ENCODE measurements at regions not wholly inside any gene's neighbourhood (a gene's known extent, or its start where the extent isn't known, plus 50 kb on each side); places are given as distances from the start of the nearest gene placed in this dataset.
A peak's percentile ranks its signal among the peaks of the same experiment; 100 is the strongest.

DNA sequence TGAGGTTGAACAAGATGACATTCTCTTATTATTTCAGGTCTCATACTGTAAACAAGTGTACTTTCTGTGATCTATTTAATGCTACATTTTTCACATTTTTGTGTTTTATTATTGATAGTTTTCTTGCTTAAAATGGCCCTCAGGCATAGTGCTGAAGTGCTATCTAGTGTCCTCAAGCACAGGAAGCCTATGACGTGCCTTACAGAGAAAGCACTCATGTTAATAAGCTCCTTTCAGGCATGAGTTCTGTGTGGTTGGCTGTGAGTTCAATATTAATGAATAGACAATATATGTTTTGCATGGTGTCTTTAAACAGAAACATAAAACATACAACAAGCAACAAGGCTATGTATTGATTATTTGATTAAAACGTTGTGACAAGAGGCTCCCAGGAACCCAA lies 450.1 kb downstream of the PLK2 start:
- CTCF ChIA-PET: no interaction called here
- intact Hi-C loops (cut with micrococcal nuclease; ENCODE audit: unreplicated experiment): no loop called here
- no peaks in the 10 kb centered on the region for H3K9me3 Mint-ChIP-seq (ENCODE audit: low read depth, unreplicated experiment)

DNA sequence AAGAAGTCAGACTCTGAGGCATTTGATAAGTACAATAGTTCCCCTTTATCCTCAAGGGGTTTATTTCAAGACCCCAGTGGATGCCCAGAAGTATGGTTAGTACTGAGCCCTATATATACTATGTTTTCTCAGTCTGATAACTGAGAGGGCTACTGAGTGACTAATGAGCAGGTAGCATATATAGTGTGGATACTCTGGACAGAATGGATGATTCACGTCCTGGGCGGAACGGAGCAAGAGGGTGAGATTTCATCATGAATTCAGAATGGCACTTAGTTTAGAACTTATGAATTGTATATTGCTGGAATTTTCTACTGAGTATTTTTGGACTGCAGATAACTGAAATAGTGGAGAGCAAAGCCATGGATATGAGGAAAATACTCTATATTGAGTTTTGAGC lies 457.6 kb downstream of the PLK2 start:
- Mint-ChIP-seq H3K27ac (ENCODE audit: unreplicated experiment) (no peak overlapping the region), H3K9me3 (ENCODE audit: low read depth, unreplicated experiment) (no peaks in the 10 kb centered on the region)
- CTCF ChIA-PET: no interaction called here

More for the DNA sequence above, 450.1 kb downstream of the PLK2 start:
- Mint-ChIP-seq H3K27ac (ENCODE audit: unreplicated experiment) (no peak overlapping the region), H3K4me1 (ENCODE audit: low read depth, unreplicated experiment) (no peaks in the 10 kb centered on the region), H3K36me3 (ENCODE audit: insufficient read depth, unreplicated experiment) (no peaks in the 10 kb centered on the region), H3K4me3 (ENCODE audit: low read depth, unreplicated experiment) (no peak overlapping the region), H3K27me3 (ENCODE audit: unreplicated experiment) (no peaks in the 10 kb centered on the region)
- DNase-seq: no peak
- BruUV-seq (replicated peaks): no TSS peak
- TF ChIP-seq, protein P1, sequence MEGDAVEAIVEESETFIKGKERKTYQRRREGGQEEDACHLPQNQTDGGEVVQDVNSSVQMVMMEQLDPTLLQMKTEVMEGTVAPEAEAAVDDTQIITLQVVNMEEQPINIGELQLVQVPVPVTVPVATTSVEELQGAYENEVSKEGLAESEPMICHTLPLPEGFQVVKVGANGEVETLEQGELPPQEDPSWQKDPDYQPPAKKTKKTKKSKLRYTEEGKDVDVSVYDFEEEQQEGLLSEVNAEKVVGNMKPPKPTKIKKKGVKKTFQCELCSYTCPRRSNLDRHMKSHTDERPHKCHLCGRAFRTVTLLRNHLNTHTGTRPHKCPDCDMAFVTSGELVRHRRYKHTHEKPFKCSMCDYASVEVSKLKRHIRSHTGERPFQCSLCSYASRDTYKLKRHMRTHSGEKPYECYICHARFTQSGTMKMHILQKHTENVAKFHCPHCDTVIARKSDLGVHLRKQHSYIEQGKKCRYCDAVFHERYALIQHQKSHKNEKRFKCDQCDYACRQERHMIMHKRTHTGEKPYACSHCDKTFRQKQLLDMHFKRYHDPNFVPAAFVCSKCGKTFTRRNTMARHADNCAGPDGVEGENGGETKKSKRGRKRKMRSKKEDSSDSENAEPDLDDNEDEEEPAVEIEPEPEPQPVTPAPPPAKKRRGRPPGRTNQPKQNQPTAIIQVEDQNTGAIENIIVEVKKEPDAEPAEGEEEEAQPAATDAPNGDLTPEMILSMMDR (IDR thresholded peaks at IDR 0.05; ENCODE audit: unreplicated experiment): no peak

DNA sequence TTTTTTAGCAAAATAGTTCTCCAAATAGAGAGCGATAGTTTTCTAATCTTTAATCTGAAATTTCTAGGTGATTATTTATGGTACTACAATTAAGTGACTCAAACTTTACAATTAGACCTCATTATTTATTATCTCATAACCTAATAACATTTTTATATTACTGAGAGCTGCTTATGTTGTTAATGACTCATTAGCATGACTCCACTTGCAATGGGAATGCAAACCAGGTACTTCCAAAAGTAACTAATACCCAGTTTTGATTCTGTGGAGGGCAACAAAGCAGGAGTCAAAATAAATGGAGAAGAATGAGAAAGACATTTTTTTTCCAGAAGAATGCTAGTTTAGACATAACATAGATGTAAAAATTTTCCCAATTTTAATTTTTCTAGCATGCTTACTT lies 466.0 kb downstream of the PLK2 start:
- H3K4me3 Mint-ChIP-seq (ENCODE audit: low read depth, unreplicated experiment): no peak overlapping the region
- no peak for DNase-seq
- H3K27ac Mint-ChIP-seq (ENCODE audit: unreplicated experiment): no peak overlapping the region
- H3K27me3 Mint-ChIP-seq (ENCODE audit: unreplicated experiment): no peaks in the 10 kb centered on the region
- CTCF ChIA-PET: interaction anchor here (0.6 kb wide), 1 partner anchor 377 kb away, joined by 3 read pairs; no protein-coding TSS in a partner anchor
- H3K9me3 Mint-ChIP-seq (ENCODE audit: low read depth, unreplicated experiment): no peaks in the 10 kb centered on the region
- TF ChIP-seq, protein P1 (IDR thresholded peaks at IDR 0.05; ENCODE audit: unreplicated experiment): no peak
- intact Hi-C loops (cut with micrococcal nuclease; ENCODE audit: unreplicated experiment): no loop called here
- peaks cover 16% of the 10 kb centered on the region for H3K4me1 Mint-ChIP-seq (ENCODE audit: low read depth, unreplicated experiment)
- H3K36me3 Mint-ChIP-seq (ENCODE audit: insufficient read depth, unreplicated experiment): no peaks in the 10 kb centered on the region
- no TSS peak for BruUV-seq (replicated peaks)

More for the DNA sequence above, 457.6 kb downstream of the PLK2 start:
- intact Hi-C loops (cut with micrococcal nuclease; ENCODE audit: unreplicated experiment): no loop called here
- H3K4me1 Mint-ChIP-seq (ENCODE audit: low read depth, unreplicated experiment): no peaks in the 10 kb centered on the region
- TF ChIP-seq, protein P1 (IDR thresholded peaks at IDR 0.05; ENCODE audit: unreplicated experiment): no peak
- no peaks in the 10 kb centered on the region for H3K27me3 Mint-ChIP-seq (ENCODE audit: unreplicated experiment)
- H3K4me3 Mint-ChIP-seq (ENCODE audit: low read depth, unreplicated experiment): no peak overlapping the region
- no TSS peak for BruUV-seq (replicated peaks)
- no peaks in the 10 kb centered on the region for H3K36me3 Mint-ChIP-seq (ENCODE audit: insufficient read depth, unreplicated experiment)
- DNase-seq: no peak

DNA sequence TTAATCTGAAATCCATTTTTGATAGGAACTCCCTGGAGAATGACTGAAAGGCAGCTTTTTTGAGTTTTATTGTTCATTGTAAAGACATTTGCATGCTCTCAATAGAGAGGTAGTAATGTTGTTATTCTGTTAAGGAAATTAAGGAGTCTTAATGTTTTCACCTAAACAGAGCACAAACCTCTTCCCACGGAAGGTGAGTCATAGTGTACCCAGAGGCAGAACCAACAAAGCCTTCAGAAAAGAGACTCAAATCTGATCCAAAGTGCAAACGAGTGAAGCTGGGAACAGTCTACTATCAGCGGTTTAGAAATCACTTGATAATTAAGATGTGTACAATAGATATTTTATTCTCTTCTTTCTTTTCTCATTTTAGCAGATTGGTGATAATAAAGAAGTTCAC lies 470.5 kb downstream of the PLK2 start:
- TF ChIP-seq, protein P1 (IDR thresholded peaks at IDR 0.05; ENCODE audit: unreplicated experiment): no peak
- Mint-ChIP-seq H3K27me3 (ENCODE audit: unreplicated experiment) (no peaks in the 10 kb centered on the region), H3K4me1 (ENCODE audit: low read depth, unreplicated experiment) (peaks cover 16% of the 10 kb centered on the region), H3K4me3 (ENCODE audit: low read depth, unreplicated experiment) (no peak overlapping the region), H3K9me3 (ENCODE audit: low read depth, unreplicated experiment) (no peaks in the 10 kb centered on the region), H3K36me3 (ENCODE audit: insufficient read depth, unreplicated experiment) (no peaks in the 10 kb centered on the region), H3K27ac (ENCODE audit: unreplicated experiment) (no peak overlapping the region)
- BruUV-seq (replicated peaks): no TSS peak
- DNase-seq: peak; percentile 13
- intact Hi-C loops (cut with micrococcal nuclease; ENCODE audit: unreplicated experiment): no loop called here
- CTCF ChIA-PET: no interaction called here
